Peyer's patch (tissue), 4 donors: ENCODE measurements at regions not wholly inside any gene's neighbourhood (a gene's known extent, or its start where the extent isn't known, plus 50 kb on each side); places are given as distances from the start of the nearest gene placed in this dataset.

Experiments used
- POLR2A ChIP-seq, 2 donors: fragments of 450-650 bp; IDR thresholded peaks; one replicate each; pipeline ENCODE4 v1.5.1; 2017; ENCODE audit warnings: antibody characterized with exemption in 2 of 2, mild to moderate bottlenecking in 2 of 2, moderate library complexity in 2 of 2
- TF ChIP-seq, protein P1 (sequence below), 6 experiments: fragments of 450-650 bp in 4 of 6; fragments of 200-600 bp in 2 of 6; sonication (generic) in 1 of 6; IDR thresholded peaks; one replicate each; pipeline ENCODE4 v1.5.1; 2017 to 2019; ENCODE audit warnings: antibody characterized with exemption in 6 of 6, mild to moderate bottlenecking in 3 of 6, moderate library complexity in 1 of 6

DNA sequence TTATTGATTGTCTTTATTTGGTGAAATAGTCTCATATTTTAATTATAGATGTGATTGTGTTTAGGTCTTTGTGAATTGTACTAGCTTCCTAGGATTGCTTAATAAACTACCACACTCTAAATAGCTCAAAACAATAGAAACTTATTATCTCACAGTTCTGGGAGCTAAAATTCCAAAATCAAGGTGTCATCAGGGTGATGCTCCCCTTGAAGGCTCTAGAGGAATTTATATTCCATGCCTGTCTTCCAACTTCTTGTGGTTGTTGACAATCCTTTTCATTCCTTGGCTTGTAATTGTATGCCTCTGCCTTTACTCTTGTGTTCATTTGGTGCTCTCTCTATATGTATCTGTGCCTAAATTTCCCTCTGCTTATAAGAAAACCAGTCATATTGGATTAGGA lies 155.3 kb upstream of the AKR1E2 start:
- TF ChIP-seq, protein P1, sequence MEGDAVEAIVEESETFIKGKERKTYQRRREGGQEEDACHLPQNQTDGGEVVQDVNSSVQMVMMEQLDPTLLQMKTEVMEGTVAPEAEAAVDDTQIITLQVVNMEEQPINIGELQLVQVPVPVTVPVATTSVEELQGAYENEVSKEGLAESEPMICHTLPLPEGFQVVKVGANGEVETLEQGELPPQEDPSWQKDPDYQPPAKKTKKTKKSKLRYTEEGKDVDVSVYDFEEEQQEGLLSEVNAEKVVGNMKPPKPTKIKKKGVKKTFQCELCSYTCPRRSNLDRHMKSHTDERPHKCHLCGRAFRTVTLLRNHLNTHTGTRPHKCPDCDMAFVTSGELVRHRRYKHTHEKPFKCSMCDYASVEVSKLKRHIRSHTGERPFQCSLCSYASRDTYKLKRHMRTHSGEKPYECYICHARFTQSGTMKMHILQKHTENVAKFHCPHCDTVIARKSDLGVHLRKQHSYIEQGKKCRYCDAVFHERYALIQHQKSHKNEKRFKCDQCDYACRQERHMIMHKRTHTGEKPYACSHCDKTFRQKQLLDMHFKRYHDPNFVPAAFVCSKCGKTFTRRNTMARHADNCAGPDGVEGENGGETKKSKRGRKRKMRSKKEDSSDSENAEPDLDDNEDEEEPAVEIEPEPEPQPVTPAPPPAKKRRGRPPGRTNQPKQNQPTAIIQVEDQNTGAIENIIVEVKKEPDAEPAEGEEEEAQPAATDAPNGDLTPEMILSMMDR (IDR thresholded peaks at IDR 0.05) = no peak
- no peak for TF ChIP-seq POLR2A (IDR thresholded peaks at IDR 0.05)
